ENCODE measurements at regions not wholly inside any gene's neighbourhood (a gene's known extent, or its start where the extent isn't known, plus 50 kb on each side); places are given as distances from the start of the nearest gene placed in this dataset.

- Histone ChIP-seq H3K9me3 (ENCODE audit: severe bottlenecking) (no peaks in the 10 kb centered on the region), H3K4me3 (ENCODE audit: severe bottlenecking) (no peak overlapping the region), H3K27me3 (ENCODE audit: insufficient read depth, poor library complexity, severe bottlenecking) (no peaks in the 10 kb centered on the region), H3K4me1 (ENCODE audit: insufficient read depth, poor library complexity, severe bottlenecking) (peaks cover 43% of the 10 kb centered on the region), H3K27ac (ENCODE audit: poor library complexity, severe bottlenecking) (peak overlapping the region; percentile 95), H3K36me3 (ENCODE audit: low read depth) (no peaks in the 10 kb centered on the region)
- DNase-seq (ENCODE audit: low spot score) (peak; percentile 79), ATAC-seq (ENCODE audit: low read depth) (peak; percentile 91)
- TF ChIP-seq CTCF (IDR thresholded peaks at IDR 0.05; ENCODE audit: poor library complexity, severe bottlenecking), result no peak
Measured at GRCh38 chr11:13118194-13118593, 109.1 kb downstream of the RASSF10 start.

- ATAC-seq (ENCODE audit: low read depth) (no peak), DNase-seq (ENCODE audit: low spot score) (no peak)
- no peak overlapping the region for H3K4me3 ChIP-seq (ENCODE audit: severe bottlenecking)
- H3K27me3 ChIP-seq (ENCODE audit: insufficient read depth, poor library complexity, severe bottlenecking), result no peaks in the 10 kb centered on the region
- H3K4me1 ChIP-seq (ENCODE audit: insufficient read depth, poor library complexity, severe bottlenecking), result peaks cover 43% of the 10 kb centered on the region
- no peak for TF ChIP-seq CTCF (IDR thresholded peaks at IDR 0.05; ENCODE audit: poor library complexity, severe bottlenecking)
- H3K27ac ChIP-seq (ENCODE audit: poor library complexity, severe bottlenecking), result peak overlapping the region; percentile 95
- no peaks in the 10 kb centered on the region for H3K9me3 ChIP-seq (ENCODE audit: severe bottlenecking)
- H3K36me3 ChIP-seq (ENCODE audit: low read depth), result no peaks in the 10 kb centered on the region
Measured at GRCh38 chr11:13118650-13119049, 109.5 kb downstream of the RASSF10 start.

- no peaks in the 10 kb centered on the region for H3K27me3 ChIP-seq (ENCODE audit: insufficient read depth, poor library complexity, severe bottlenecking)
- peak overlapping the region; percentile 95 for H3K27ac ChIP-seq (ENCODE audit: poor library complexity, severe bottlenecking)
- ATAC-seq (ENCODE audit: low read depth) (no peak), DNase-seq (ENCODE audit: low spot score) (no peak)
- H3K4me3 ChIP-seq (ENCODE audit: severe bottlenecking), result no peak overlapping the region
- H3K9me3 ChIP-seq (ENCODE audit: severe bottlenecking), result no peaks in the 10 kb centered on the region
- TF ChIP-seq CTCF (IDR thresholded peaks at IDR 0.05; ENCODE audit: poor library complexity, severe bottlenecking), result no peak
- H3K36me3 ChIP-seq (ENCODE audit: low read depth), result no peaks in the 10 kb centered on the region
- H3K4me1 ChIP-seq (ENCODE audit: insufficient read depth, poor library complexity, severe bottlenecking), result peaks cover 43% of the 10 kb centered on the region
Measured at GRCh38 chr11:13119361-13119760, 110.2 kb downstream of the RASSF10 start.

GRCh38 chr11:13119941-13120520 lies 110.9 kb downstream of the RASSF10 start:
- Histone ChIP-seq H3K27ac (ENCODE audit: poor library complexity, severe bottlenecking) (peak overlapping the region; percentile 95), H3K27me3 (ENCODE audit: insufficient read depth, poor library complexity, severe bottlenecking) (no peaks in the 10 kb centered on the region), H3K36me3 (ENCODE audit: low read depth) (no peaks in the 10 kb centered on the region), H3K4me3 (ENCODE audit: severe bottlenecking) (no peak overlapping the region), H3K9me3 (ENCODE audit: severe bottlenecking) (no peaks in the 10 kb centered on the region), H3K4me1 (ENCODE audit: insufficient read depth, poor library complexity, severe bottlenecking) (peaks cover 49% of the 10 kb centered on the region)
- peak; percentile 5; the same call in 1 of the 3 replicates for ATAC-seq (ENCODE audit: low read depth)
- no peak for DNase-seq (ENCODE audit: low spot score)
- TF ChIP-seq CTCF (IDR thresholded peaks at IDR 0.05; ENCODE audit: poor library complexity, severe bottlenecking), result no peak

GRCh38 chr11:13120691-13121090 lies 111.6 kb downstream of the RASSF10 start:
- H3K9me3 ChIP-seq (ENCODE audit: severe bottlenecking), result no peaks in the 10 kb centered on the region
- H3K4me3 ChIP-seq (ENCODE audit: severe bottlenecking), result no peak overlapping the region
- no peaks in the 10 kb centered on the region for H3K27me3 ChIP-seq (ENCODE audit: insufficient read depth, poor library complexity, severe bottlenecking)
- H3K4me1 ChIP-seq (ENCODE audit: insufficient read depth, poor library complexity, severe bottlenecking), result peaks cover 50% of the 10 kb centered on the region
- TF ChIP-seq CTCF (IDR thresholded peaks at IDR 0.05; ENCODE audit: poor library complexity, severe bottlenecking), result no peak
- DNase-seq (ENCODE audit: low spot score), result no peak
- peak overlapping the region; percentile 95 for H3K27ac ChIP-seq (ENCODE audit: poor library complexity, severe bottlenecking)
- no peaks in the 10 kb centered on the region for H3K36me3 ChIP-seq (ENCODE audit: low read depth)
- ATAC-seq (ENCODE audit: low read depth), result peak; percentile 71

Data from RWPE2 (cell line).